MCF 10A (cell line): ENCODE measurements at regions not wholly inside any gene's neighbourhood (a gene's known extent, or its start where the extent isn't known, plus 50 kb on each side); places are given as distances from the start of the nearest gene placed in this dataset.
"Not testable (repeated sequence)": the region's sequence is repeated elsewhere in the genome, so short reads cannot be mapped to it uniquely, and the experiment has no call there.

Experiments used
- BruUV-seq: library from RNA; stranded (reverse); fragments of 400-500 nt; replicated peaks from 2 replicates; lab custom pipeline; 2021; lab: Mats Ljungman, UMichigan
- CTCF ChIA-PET: fragments of 300-600 bp; sonication (Branson Sonifier 250); formaldehyde crosslinking; extraction: SDS; loops from one replicate; lab custom pipeline; 2021; ENCODE audit warnings: antibody characterized with exemption, inconsistent platforms; lab: Yijun Ruan, JAX
- POLR2A ChIA-PET: fragments of 300-600, 350-650 bp; sonication (Branson Sonifier 250); formaldehyde crosslinking; extraction: SDS; loops from one replicate; lab custom pipeline; 2020; ENCODE audit warnings: antibody characterized with exemption, inconsistent platforms; lab: Yijun Ruan, JAX
- DNase-seq: peaks from one replicate; pipeline ENCODE4 v3.0.0-alpha.2; 2018; ENCODE audit not compliant: unreplicated experiment
- H3K27ac Mint-ChIP-seq: one replicate; pipeline ENCODE4 v1.8.0; 2022; ENCODE audit warnings: mild to moderate bottlenecking, low read depth, mixed read lengths; ENCODE audit not compliant: unreplicated experiment
- H3K27me3 Mint-ChIP-seq: one replicate; pipeline ENCODE4 v1.8.0; 2022; ENCODE audit warnings: mixed read lengths; ENCODE audit not compliant: insufficient read depth, unreplicated experiment
- H3K36me3 Mint-ChIP-seq: one replicate; pipeline ENCODE4 v1.8.0; 2022; ENCODE audit warnings: mild to moderate bottlenecking, moderate library complexity, mixed read lengths; ENCODE audit not compliant: insufficient read depth, unreplicated experiment
- H3K4me1 Mint-ChIP-seq: one replicate; pipeline ENCODE4 v1.8.0; 2022; ENCODE audit warnings: mixed read lengths; ENCODE audit not compliant: insufficient read depth, unreplicated experiment
- H3K4me3 Mint-ChIP-seq: one replicate; pipeline ENCODE4 v1.8.0; 2022; ENCODE audit warnings: mild to moderate bottlenecking, moderate library complexity, mixed read lengths; ENCODE audit not compliant: unreplicated experiment
- H3K9me3 Mint-ChIP-seq: one replicate; pipeline ENCODE4 v1.8.0; 2022; ENCODE audit warnings: mixed read lengths; ENCODE audit not compliant: unreplicated experiment
- CTCF ChIP-seq: fragments of 200-600 bp; IDR thresholded peaks from one replicate; pipeline ENCODE4 v1.8.0; 2022; ENCODE audit warnings: antibody characterized with exemption, mild to moderate bottlenecking; ENCODE audit not compliant: unreplicated experiment
- intact Hi-C: fragments of 100-400 bp; cut with micrococcal nuclease; formaldehyde crosslinking; loops from 2 replicates; pipeline ENCODE4 v1.14.1; 2022

- CTCF ChIA-PET = no interaction called here
Observed at GRCh38 chr11:16596231-16596630, 142.2 kb upstream of the C11orf58 start.

GRCh38 chr11:16591157-16591556, 147.3 kb upstream of the C11orf58 start:
- Mint-ChIP-seq H3K9me3 (no peaks in the 10 kb centered on the region), H3K27me3 (no peaks in the 10 kb centered on the region), H3K4me1 (no peaks in the 10 kb centered on the region), H3K4me3 (no peak overlapping the region), H3K27ac (no peak overlapping the region), H3K36me3 (no peaks in the 10 kb centered on the region)
- CTCF ChIA-PET = no interaction called here
- BruUV-seq = no TSS peak
- TF ChIP-seq CTCF = no peak
- POLR2A ChIA-PET = no interaction called here
- intact Hi-C loops = no loop called here
- DNase-seq = no peak

More at GRCh38 chr11:16596231-16596630, 142.2 kb upstream of the C11orf58 start:
- DNase-seq = no peak
- POLR2A ChIA-PET = interaction anchor here (1.0 to 1.8 kb wide), 2 partner anchors 9 to 586 kb away, joined by 3 to 9 read pairs; no protein-coding TSS in a partner anchor
- H3K4me3 Mint-ChIP-seq = no peak overlapping the region
- H3K36me3 Mint-ChIP-seq = no peaks in the 10 kb centered on the region
- no peaks in the 10 kb centered on the region for H3K4me1 Mint-ChIP-seq
- intact Hi-C loops = no loop called here
- no TSS peak for BruUV-seq
- H3K27me3 Mint-ChIP-seq = no peaks in the 10 kb centered on the region
- no peak overlapping the region for H3K27ac Mint-ChIP-seq
- no peak for TF ChIP-seq CTCF
- no peaks in the 10 kb centered on the region for H3K9me3 Mint-ChIP-seq

GRCh38 chr11:16587670-16588069, 150.8 kb upstream of the C11orf58 start:
- ChIA-PET CTCF (interaction anchor here (0.5 kb wide), 1 partner anchor 150 kb away, joined by 4 read pairs; no protein-coding TSS in a partner anchor), POLR2A (no interaction called here)
- Mint-ChIP-seq H3K27me3 (no peaks in the 10 kb centered on the region), H3K4me1 (peaks cover 6% of the 10 kb centered on the region), H3K36me3 (no peaks in the 10 kb centered on the region), H3K4me3 (no peak overlapping the region), H3K27ac (no peak overlapping the region), H3K9me3 (no peaks in the 10 kb centered on the region)
- no peak for TF ChIP-seq CTCF
- intact Hi-C loops = no loop called here
- no TSS peak for BruUV-seq
- DNase-seq = no peak

GRCh38 chr11:16584569-16584968, 153.9 kb upstream of the C11orf58 start:
- no peak for TF ChIP-seq CTCF
- Mint-ChIP-seq H3K27ac (no peak overlapping the region), H3K4me1 (peaks cover 6% of the 10 kb centered on the region), H3K36me3 (peaks cover under 1% of the 10 kb centered on the region), H3K9me3 (no peaks in the 10 kb centered on the region), H3K27me3 (no peaks in the 10 kb centered on the region), H3K4me3 (no peak overlapping the region)
- CTCF ChIA-PET = interaction anchor here (1.0 kb wide), 1 partner anchor 55 kb away, joined by 4 read pairs; no protein-coding TSS in a partner anchor
- POLR2A ChIA-PET = no interaction called here
- BruUV-seq = no TSS peak
- no peak for DNase-seq
- intact Hi-C loops = no loop called here

GRCh38 chr11:16581078-16581477, 157.4 kb upstream of the C11orf58 start:
- H3K27me3 Mint-ChIP-seq, BruUV-seq, DNase-seq, H3K4me3 Mint-ChIP-seq, H3K9me3 Mint-ChIP-seq, POLR2A ChIA-PET, H3K36me3 Mint-ChIP-seq, H3K27ac Mint-ChIP-seq, CTCF ChIA-PET, intact Hi-C loops: not testable (repeated sequence)
- peaks cover 11% of the 10 kb centered on the region for H3K4me1 Mint-ChIP-seq
